GM21529 (cell line): ENCODE measurements at regions not wholly inside any gene's neighbourhood (a gene's known extent, or its start where the extent isn't known, plus 50 kb on each side); places are given as distances from the start of the nearest gene placed in this dataset.
"Not testable (repeated sequence)": the region's sequence is repeated elsewhere in the genome, so short reads cannot be mapped to it uniquely, and the experiment has no call there.

ENCODE experiments used
- ATAC-seq: cut with Tn5 transposase; IDR thresholded peaks from one replicate; pipeline ENCODE4 v1.9.1; 2021; ENCODE audit not compliant: unreplicated experiment

DNA sequence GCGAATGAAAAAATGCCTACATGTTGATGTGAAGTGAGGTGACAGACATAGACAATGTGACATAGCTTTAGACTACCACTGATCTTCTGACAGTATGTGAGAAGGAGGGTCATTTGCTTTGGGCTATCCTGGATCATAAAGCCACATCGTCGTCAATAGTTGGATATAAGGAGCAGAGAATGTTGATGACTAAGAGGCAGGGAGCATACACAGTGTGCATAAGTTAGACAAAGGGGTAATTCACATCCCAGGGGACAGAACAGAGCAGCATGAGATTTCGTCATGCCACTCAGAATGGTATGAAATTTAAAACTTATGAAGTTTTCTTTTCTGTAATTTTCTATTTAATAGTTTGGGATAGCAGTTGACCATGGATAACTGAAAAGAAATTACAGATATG, 403.2 kb downstream of the DSC3 start:
- ATAC-seq: no peak

DNA sequence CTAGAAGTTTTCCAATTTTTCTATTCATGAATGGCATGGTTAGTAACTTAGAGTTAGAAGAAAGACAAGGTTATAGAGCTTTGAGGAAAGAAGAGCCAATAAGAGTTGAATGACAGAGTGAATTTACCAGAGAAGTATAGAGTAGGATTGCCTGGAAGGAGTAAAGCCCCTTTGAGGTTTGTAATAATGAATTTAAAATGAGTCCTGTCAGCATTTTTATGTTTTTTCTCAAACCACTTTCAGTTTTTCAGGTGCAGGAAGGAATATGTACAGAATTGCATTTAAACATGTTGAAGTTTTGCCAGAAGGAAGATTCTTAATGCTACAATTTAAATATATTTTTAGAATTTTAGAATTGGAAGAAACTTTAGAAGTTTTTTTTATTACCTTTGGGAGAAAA, 408.3 kb downstream of the DSC3 start:
- no peak for ATAC-seq

DNA sequence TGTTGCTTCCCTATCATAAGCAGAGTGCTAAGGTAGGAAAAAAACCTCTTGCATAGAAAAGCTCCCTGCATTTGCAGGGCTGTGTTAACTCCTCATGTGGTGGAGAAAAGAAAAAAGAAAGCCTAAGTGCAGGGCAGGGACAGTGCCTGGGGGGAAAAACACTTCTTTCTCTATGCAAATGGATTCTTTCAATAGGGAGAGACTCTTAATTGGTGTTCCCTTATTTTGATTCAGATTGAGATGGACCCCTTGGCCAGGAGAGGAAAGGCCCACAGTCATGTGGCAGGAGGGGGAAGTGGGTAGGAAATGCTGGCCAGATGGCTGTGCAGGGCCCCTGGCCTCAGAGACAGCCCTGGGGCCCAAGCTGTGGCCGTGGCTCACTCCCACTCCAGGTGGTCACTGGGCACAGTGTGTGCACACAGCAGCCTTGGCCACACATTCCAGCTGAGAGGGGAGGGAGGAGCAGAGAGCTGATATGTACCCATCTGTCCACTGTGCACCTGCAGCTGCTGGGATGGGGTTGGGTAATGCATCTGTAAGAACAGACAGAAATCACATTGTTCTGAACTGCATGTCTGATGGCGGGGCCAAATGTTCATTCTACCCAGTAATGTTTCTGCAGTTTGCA, 410.4 kb downstream of the DSC3 start:
- no peak for ATAC-seq

DNA sequence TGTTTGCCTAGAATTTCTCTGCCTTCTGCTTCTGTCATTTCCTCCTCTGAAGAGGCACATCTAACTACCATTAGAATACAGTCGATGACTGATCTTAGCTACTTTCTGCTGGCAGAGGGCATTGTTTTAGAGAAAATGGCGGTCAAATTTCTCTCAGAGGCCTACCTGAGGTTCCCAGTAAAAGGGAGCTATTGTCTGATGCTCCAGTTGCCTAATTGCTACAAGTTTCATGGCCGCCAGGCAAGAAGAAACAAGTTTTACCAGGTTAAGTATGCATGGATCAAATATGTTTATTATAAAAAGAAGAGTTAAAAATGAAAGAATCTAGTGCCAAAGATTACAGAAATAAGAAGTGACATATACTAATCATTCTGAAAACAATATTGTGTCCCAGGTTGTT, 416.6 kb downstream of the DSC3 start:
- no peak for ATAC-seq

DNA sequence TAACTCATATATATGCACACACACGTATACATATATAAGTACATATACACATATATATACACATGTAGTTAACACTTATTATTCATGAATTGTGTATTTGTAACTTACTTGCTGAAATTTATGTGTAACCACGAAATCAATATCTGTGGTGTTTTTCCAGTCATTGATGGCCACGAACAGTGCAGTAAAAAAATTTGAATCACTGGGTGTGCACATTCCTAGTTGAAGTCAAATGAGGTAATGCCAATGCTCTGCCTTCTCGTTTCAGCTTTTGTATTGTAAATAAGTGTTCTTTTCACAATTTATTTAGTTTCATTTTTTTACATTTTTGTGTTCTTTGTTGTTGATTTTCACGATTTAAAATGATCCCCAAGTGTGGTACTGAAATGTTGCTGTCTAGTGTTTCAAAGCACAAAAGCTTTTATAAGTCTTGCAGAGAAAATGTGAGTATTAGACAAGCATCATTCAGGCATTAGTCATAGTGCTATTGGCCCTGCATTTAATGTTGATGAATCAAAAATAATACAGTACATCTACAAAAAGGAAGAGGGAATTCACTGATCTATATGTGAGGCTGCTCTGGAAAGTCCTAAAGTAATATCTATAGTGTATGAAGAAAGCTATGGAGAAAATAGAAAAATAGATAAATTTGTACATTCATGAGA, 419.0 kb downstream of the DSC3 start:
- no peak for ATAC-seq

DNA sequence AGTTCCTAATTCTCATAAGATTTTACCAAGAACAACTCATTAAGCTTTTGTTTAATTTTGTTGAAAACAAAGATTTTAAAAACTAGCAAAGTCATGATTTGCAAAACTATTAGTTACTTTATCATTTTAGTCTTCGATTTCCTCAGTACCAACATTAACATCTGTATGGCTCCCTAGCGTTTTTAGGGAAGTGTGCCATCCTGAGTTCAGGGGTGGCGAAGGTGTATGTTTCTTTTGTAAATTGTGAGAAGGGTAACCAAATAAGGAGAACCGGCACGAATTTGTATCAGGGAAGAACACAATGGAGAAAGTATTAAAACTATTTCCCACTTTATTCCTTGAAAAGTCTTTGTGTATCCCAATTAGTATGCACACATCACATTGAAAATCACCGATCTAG, 419.9 kb downstream of the DSC3 start:
- no peak for ATAC-seq

DNA sequence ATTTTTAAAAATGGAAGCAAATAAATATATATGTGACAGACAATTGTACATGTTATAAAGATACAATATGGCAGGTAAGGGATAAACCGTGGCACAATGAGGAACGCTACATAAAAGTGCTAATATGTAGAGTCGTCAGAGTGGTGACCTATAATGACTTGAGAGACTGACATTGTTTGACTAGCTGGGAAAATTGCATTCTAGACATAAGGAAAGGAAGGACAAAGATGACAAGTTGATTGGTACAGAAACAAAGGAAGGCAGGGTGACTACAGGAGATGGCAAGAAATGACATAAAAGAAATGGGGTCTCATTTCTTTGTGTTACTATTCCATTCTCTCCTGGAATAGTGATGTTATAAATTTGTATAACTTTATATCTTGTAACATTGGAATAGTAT, 420.4 kb downstream of the DSC3 start:
- ATAC-seq: no peak

DNA sequence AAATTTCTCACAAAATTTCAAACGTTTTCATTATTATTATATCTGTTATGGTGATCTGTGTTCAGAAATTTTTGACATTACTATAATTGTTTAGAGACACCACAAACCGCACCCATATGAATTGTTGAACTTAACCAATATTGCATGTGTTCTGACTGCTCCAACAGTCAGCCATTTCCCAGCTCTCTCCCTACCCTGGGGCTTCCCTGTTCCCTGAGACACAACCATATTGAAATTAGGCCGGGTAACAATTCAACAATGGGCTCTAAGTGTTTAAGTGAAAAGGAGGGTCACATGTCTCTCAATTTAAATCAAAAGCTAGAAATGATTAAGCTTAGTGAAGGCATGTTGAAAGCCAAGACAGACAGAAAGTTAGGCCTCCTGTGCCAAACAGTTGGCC, 424.0 kb downstream of the DSC3 start:
- ATAC-seq: no peak

DNA sequence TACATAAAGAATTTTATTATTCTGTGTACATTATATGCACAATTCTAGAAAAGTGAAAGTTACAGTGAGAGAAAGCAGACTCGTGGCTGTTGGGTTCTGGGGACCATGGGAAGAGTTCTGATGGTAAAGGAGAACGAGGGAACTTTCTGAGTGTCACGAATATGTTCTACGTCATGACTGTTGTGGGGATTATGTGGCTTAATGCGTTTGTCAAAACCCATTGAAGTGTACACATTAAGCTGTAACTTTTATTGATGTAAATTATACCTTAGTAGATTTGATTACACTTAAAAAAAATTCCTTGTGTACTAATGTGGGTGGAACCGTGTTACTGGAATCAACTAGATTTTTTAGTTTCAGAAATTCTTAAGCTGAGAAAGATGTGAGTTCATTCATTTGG, 426.1 kb downstream of the DSC3 start:
- no peak for ATAC-seq

DNA sequence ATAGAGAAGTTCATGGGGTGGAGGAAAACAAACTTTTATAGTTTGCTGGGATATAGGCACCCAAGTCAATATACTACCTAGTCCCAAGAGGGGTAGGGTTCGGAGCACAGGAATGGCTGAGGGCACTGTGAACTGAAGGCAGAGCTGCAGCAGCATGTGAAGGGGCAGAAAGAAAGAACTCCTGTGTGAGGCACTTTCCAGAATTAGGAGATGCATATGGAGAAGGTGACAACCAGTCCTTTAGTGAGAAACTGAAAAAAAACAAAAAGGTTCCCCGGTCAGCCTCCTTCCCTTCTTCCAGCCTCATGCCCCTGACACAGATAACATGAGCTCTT, 429.1 kb downstream of the DSC3 start:
- ATAC-seq: no peak

DNA sequence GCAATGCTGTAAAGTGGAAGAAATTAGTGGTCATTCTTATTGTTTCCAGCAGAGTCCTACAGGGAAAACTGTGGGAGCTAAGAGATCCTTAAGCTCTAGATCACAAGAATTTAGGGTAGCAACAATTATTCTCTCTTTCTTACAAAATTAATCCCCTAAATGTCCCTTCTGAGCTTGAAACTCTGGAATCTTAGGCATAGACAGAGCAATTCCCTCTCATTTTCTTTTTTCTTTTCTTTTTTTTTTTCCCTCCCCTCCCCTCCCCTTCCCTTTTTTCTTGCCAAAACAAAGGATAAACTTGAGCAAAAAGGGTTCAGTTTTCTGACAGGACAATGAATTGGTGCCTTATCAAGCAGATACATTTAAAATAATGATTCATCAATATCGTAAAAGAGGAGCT, 441.0 kb downstream of the DSC3 start:
- no peak for ATAC-seq

DNA sequence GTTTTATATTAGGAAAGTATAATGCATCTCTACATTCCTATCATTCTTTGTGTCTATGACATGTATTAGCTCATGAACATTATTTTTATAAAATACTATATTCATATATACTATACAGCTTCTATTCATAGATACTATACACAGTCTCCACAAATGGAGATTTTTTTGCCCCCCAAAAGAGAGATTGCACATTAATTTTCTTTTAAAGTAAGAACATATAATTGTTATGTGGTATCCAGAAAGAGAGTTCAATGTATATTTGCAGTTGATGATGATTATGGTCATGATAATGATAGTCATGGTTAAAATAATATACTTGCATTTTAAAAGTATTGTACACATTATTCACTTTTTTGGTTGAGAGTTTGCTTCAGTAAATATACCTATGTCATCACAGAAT, 445.3 kb downstream of the DSC3 start:
- ATAC-seq: no peak

DNA sequence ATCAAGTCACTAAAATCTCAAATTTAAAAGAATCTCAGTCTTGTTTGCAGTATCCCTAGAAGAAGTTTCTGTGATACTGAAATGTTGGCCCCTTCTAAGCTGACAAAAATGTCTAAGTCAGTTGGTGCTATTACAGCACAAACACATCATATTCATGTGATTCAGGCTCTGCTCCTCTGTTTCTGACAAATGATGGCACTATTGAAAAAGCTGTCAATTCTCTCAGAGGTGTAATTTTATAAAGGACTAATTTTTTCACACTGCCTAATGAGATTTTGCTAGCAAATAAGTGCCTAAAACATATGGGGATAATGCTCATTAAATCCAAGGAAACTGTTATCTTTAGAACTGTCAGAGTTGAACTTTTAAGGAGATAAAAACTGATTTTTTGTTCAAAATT, 445.9 kb downstream of the DSC3 start:
- ATAC-seq: no peak

DNA sequence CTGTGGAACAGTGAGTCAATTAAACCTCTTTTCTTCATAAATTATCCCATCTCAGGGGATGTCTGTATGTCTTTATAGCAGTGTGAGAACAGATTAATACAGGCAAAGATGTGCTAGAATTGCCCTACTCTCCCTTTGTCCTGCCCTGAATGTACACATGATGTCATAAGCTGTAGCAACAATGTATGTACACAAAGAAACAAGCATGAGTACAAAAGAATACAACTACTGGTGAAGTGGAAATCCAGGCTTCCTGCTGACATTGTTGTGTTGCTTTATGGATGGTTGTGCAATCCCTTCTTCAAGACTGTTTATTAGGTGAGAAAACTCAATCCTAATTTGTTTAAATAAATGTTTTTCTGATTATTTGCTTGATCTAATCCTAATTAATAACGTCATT, 446.6 kb downstream of the DSC3 start:
- ATAC-seq: no peak

DNA sequence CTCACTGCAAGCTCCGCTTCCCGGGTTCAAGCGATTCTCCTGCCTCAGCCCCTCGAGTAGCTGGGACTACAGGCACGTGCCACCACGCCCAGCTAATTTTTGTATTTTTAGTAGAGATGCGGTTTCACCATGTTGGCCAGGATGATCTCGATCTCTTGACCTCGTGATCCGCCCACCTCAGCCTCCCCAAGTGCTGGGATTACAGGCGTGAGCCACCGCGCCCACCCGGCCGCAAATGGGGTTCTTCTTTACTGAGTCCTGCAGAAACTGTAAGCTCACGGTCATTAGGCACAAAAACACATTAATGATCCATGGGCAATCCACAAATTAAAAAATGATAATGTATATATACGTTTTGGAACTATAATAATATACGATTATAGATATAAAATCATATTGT, 447.6 kb downstream of the DSC3 start:
- ATAC-seq: not testable (repeated sequence)

DNA sequence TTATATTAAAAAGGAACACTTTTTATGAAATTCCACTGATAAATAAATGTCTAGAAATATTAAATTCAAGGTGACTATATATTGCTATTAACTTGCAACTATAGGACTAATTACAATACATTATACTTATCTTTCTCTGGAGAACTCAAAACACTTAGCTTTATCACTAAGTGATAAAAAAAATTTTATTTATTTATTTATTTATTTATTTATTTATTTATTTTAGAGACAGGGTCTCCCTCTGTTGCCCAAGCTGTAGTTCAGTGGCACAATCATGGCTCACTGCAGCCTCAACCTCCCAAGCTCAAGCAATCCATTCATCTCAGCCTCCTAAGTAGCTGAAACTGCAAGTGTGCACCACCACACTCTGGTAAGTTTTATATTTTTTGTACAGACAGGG, 451.1 kb downstream of the DSC3 start:
- ATAC-seq: no peak

DNA sequence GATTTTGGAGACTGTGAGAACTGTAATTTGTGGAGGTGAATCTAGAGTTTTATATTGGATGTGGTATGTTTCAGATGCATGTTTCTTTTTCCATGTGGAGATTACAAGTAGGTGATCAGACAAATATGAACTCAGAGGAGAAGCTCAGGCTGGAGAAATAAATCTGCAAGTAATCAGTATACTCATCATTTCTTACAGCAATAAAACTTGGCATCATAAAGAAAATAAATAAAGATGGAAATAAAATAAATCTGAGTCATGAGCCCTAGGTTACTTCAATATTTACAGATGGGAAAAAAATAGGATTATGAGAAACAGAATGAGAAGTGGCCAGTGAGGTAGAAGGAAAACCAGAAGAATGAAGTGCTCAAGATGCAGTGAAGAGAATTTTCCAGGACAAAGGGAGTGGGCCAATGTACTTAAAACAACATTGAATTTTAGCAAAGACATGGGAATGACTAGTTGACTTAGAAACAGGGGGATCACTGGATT, 453.8 kb downstream of the DSC3 start:
- ATAC-seq: no peak

DNA sequence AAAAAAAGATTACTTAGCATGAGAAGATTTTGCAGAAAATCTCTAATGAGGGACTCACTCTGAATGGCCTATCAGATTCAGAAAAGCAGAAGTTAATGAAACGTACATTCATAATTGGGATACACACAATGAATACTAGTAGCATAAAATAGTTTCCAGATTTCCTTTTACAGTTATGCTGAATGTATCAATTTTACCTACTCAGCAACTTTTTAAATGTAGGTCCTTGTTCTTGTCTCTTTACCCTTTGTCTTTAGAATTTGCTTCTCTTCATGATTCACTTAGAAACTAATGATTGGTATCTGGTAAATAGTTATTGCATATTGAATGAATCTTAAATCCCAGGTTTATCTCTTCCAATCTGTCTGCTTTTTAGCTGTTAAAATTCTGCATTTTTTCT, 458.8 kb downstream of the DSC3 start:
- ATAC-seq: no peak

DNA sequence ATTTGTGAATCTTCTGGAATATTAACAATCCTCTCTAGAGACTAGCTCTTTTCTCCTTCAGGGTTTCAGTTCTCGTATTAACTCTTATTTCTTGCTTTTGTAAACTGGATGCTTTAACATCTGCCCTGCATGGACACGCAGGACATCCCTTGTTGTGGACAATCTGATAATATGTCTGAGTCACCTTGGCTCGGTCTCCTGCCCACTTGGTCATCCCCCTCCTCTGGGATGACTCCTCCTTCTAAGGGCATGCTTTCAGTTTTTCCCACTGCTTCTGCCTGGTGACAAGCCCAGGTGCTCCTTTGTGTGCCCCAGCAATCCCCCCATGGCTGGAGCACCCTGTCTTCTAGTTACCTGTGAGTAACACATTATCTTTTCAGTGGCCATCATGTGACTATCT, 460.5 kb downstream of the DSC3 start:
- ATAC-seq: no peak

DNA sequence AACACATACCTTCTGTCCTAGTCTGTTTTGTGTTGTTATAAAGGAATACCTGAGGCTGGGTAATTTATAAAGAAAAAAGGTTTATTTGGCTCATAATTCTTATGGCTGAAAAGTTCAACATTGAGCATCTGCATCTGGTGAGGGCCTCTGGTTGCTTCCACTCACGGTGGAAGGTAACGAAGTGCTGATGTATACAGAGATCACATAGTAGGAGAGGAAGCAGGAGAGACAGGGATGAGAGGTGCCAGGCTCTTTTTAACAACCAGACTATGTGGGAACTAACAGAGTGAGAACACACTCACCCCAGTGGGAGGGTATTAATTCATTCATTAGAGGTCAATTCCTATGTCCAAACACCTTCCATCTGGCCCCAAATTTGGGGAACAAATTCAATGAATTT, 463.8 kb downstream of the DSC3 start:
- no peak for ATAC-seq

DNA sequence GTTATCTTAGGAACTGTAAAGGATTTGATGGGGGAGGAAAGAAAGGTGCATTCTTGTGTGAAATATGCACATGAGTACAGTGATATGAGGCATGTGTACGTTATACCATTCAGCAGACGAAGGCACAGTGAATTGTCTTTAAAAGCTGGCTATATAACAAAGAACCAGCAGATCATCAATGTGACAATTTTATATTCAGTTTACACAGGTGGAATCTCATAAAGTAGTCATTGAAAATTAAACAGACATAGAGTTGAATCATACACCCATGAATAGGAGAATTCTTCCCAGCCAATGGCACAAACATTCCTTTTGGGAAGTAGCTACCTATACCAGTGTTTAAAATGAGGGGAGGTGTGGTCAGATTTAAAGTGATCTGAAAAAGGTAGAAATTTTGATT, 470.3 kb downstream of the DSC3 start:
- ATAC-seq: no peak

DNA sequence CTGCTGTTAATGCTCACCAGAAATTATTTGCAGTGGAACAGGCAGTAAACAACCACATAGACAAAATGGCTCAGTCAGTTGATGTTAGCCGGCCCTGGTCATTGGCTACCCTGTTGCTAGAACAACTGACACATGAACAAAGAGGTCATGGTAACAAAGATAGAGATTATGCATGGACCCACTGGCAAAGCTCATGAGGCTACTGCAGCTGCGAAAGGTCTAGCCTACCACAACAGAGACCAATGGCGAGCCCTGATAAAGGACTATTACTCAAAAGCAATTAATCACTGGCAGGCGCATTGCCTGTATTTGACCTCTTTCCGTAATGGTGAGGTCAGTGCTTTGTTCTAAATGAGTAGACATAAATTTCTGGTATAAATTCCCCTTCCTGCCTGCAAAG, 474.2 kb downstream of the DSC3 start:
- ATAC-seq: no peak

DNA sequence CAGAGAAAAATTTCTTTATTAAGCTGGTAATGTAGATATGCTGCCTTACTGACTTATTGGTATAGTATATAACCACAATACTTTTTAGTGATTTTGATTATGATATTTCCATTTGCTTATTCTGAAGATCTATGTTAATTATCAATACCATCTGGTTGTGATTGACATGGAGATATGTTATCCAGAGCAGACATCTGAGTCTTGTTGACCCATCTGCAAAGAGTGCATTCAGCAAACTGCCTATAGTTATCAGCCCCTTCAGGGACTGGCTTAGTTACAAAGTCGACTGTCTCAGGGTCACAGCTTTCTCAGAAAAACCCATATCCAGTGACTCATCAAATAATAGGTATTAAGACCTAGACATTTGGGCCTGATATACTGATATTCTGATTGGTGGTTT, 475.7 kb downstream of the DSC3 start:
- ATAC-seq: no peak
